Neural progenitor cell (in vitro differentiated cells): ENCODE measurements at regions not wholly inside any gene's neighbourhood (a gene's known extent, or its start where the extent isn't known, plus 50 kb on each side); places are given as distances from the start of the nearest gene placed in this dataset.

Experiments
- DNase-seq: peaks from one replicate; pipeline ENCODE4 v3.0.0-alpha.2; 2016; ENCODE audit warnings: low spot score
- H2AFZ ChIP-seq: fragments of 200-600 bp; sonication (generic); replicated peaks from 2 replicates; pipeline ENCODE4 v1.6.1; 2016; ENCODE audit warnings: antibody characterized with exemption
- H3F3A ChIP-seq: fragments of 200-600 bp; sonication (generic); 2 replicates; pipeline ENCODE4 v1.6.1; 2016; ENCODE audit warnings: antibody characterized with exemption, low read depth
- H3K27ac ChIP-seq: fragments of 200-600 bp; sonication (generic); 2 replicates; pipeline ENCODE4 v1.5.1; 2016; ENCODE audit warnings: mild to moderate bottlenecking
- H3K27me3 ChIP-seq: fragments of 200-600 bp; sonication (generic); 2 replicates; pipeline ENCODE4 v1.6.1; 2016; ENCODE audit warnings: mild to moderate bottlenecking, moderate library complexity
- H3K36me3 ChIP-seq: fragments of 200-600 bp; sonication (generic); 2 replicates; pipeline ENCODE4 v1.5.1; 2016
- H3K4me1 ChIP-seq: fragments of 200-600 bp; sonication (generic); 2 replicates; pipeline ENCODE4 v1.6.1; 2016; ENCODE audit warnings: mixed run types
- H3K4me2 ChIP-seq: fragments of 200-600 bp; sonication (generic); 2 replicates; pipeline ENCODE4 v1.6.1; 2016
- H3K4me3 ChIP-seq: fragments of 200-600 bp; sonication (generic); 2 replicates; pipeline ENCODE4 v1.5.1; 2016
- H3K79me2 ChIP-seq: fragments of 200-600 bp; sonication (generic); 2 replicates; pipeline ENCODE4 v1.6.1; 2016; ENCODE audit warnings: low read depth
- H3K9ac ChIP-seq: fragments of 200-600 bp; sonication (generic); 2 replicates; pipeline ENCODE4 v1.6.1; 2016
- H3K9me3 ChIP-seq: fragments of 200-600 bp; sonication (generic); 2 replicates; pipeline ENCODE4 v1.5.1; 2016; ENCODE audit warnings: low read depth
- H4K20me1 ChIP-seq: fragments of 200-600 bp; sonication (generic); 2 replicates; pipeline ENCODE4 v1.6.1; 2016; ENCODE audit warnings: low read depth
- H3K27ac Mint-ChIP-seq: 3 replicates; pipeline ENCODE4 v1.8.0; 2021; ENCODE audit warnings: mixed read lengths
- H3K27me3 Mint-ChIP-seq: 2 replicates; pipeline ENCODE4 v1.8.0; 2022; ENCODE audit warnings: low read depth, mild to moderate bottlenecking, inconsistent platforms, moderate library complexity, mixed read lengths; ENCODE audit not compliant: insufficient read depth
- H3K36me3 Mint-ChIP-seq: 3 replicates; pipeline ENCODE4 v1.8.0; 2021; ENCODE audit warnings: mixed read lengths
- H3K4me1 Mint-ChIP-seq: 3 replicates; pipeline ENCODE4 v1.8.0; 2021; ENCODE audit warnings: mixed read lengths
- H3K4me3 Mint-ChIP-seq: 3 replicates; pipeline ENCODE4 v1.8.0; 2021; ENCODE audit warnings: mild to moderate bottlenecking, moderate library complexity, mixed read lengths
- H3K9me3 Mint-ChIP-seq: 3 replicates; pipeline ENCODE4 v1.8.0; 2020; ENCODE audit warnings: mixed read lengths
- EZH2 ChIP-seq: fragments of 200-600 bp; sonication (generic); IDR thresholded peaks from 2 replicates; pipeline ENCODE4 v1.6.1; 2017; ENCODE audit warnings: antibody characterized with exemption, mild to moderate bottlenecking, moderate library complexity
- EZH2phosphoT487 ChIP-seq: fragments of 200-600 bp; sonication (generic); IDR thresholded peaks from 2 replicates; pipeline ENCODE4 v1.6.1; 2017; ENCODE audit warnings: antibody characterized with exemption
- TF ChIP-seq, protein P1 (sequence below): fragments of 200-600 bp; sonication (generic); IDR thresholded peaks from 2 replicates; pipeline ENCODE4 v1.5.1; 2017; ENCODE audit warnings: antibody characterized with exemption, mild to moderate bottlenecking

- Mint-ChIP-seq H3K9me3 (no peaks in the 10 kb centered on the region), H3K4me1 (no peaks in the 10 kb centered on the region), H3K4me3 (no peak overlapping the region), H3K27me3 (no peaks in the 10 kb centered on the region), H3K36me3 (no peaks in the 10 kb centered on the region), H3K27ac (no peak overlapping the region)
- H3K4me2 ChIP-seq = no peak overlapping the region
- no peaks in the 10 kb centered on the region for H3K4me1 ChIP-seq
- H3K27ac ChIP-seq = no peak overlapping the region
- no peaks in the 10 kb centered on the region for H3K27me3 ChIP-seq
- no peak overlapping the region for H3K9ac ChIP-seq
- TF ChIP-seq, protein P1, sequence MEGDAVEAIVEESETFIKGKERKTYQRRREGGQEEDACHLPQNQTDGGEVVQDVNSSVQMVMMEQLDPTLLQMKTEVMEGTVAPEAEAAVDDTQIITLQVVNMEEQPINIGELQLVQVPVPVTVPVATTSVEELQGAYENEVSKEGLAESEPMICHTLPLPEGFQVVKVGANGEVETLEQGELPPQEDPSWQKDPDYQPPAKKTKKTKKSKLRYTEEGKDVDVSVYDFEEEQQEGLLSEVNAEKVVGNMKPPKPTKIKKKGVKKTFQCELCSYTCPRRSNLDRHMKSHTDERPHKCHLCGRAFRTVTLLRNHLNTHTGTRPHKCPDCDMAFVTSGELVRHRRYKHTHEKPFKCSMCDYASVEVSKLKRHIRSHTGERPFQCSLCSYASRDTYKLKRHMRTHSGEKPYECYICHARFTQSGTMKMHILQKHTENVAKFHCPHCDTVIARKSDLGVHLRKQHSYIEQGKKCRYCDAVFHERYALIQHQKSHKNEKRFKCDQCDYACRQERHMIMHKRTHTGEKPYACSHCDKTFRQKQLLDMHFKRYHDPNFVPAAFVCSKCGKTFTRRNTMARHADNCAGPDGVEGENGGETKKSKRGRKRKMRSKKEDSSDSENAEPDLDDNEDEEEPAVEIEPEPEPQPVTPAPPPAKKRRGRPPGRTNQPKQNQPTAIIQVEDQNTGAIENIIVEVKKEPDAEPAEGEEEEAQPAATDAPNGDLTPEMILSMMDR = no peak
- H4K20me1 ChIP-seq = no peaks in the 10 kb centered on the region
- no peaks in the 10 kb centered on the region for H3K36me3 ChIP-seq
- DNase-seq = no peak
- H2AFZ ChIP-seq = no peak overlapping the region
- H3K79me2 ChIP-seq = no peaks in the 10 kb centered on the region
- no peaks in the 10 kb centered on the region for H3K9me3 ChIP-seq
- H3F3A ChIP-seq = no peaks in the 10 kb centered on the region
- no peak overlapping the region for H3K4me3 ChIP-seq
Observed at GRCh38 chr13:54852831-54853230, 1824.2 kb downstream of the OLFM4 start.

DNA sequence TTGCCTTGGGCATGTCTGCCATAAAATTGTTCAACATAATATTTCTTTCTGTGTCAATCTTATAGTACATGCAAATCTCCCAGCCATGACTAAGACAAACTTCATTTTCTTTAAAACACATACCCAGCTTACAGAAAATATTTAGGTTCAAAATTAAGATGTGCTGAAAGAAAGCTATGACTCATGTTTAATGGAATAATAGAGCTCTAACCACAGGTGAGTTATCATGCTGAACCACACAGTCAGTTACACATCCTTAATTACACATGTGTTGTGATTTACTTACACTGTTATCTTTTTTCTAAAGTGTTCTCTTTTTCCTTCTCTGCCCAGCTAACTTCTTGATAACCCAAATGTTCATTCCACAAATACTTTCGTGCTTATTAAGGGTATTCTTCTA lies 1831.2 kb downstream of the OLFM4 start:
- H3K36me3 ChIP-seq = no peaks in the 10 kb centered on the region
- no peak for TF ChIP-seq EZH2phosphoT487
- no peak for TF ChIP-seq EZH2
- TF ChIP-seq, protein P1 = no peak
- no peaks in the 10 kb centered on the region for H3K27me3 ChIP-seq
- Mint-ChIP-seq H3K27me3 (no peaks in the 10 kb centered on the region), H3K4me1 (no peaks in the 10 kb centered on the region), H3K27ac (no peak overlapping the region), H3K9me3 (no peaks in the 10 kb centered on the region), H3K4me3 (no peak overlapping the region), H3K36me3 (no peaks in the 10 kb centered on the region)
- no peaks in the 10 kb centered on the region for H3K9me3 ChIP-seq
- H3K4me1 ChIP-seq = no peaks in the 10 kb centered on the region
- H3K4me2 ChIP-seq = no peak overlapping the region
- H3K9ac ChIP-seq = no peak overlapping the region
- no peak overlapping the region for H3K4me3 ChIP-seq
- no peak for DNase-seq
- no peak overlapping the region for H3K27ac ChIP-seq
- H4K20me1 ChIP-seq = no peaks in the 10 kb centered on the region
- H3K79me2 ChIP-seq = no peaks in the 10 kb centered on the region
- no peak overlapping the region for H2AFZ ChIP-seq
- no peaks in the 10 kb centered on the region for H3F3A ChIP-seq

DNA sequence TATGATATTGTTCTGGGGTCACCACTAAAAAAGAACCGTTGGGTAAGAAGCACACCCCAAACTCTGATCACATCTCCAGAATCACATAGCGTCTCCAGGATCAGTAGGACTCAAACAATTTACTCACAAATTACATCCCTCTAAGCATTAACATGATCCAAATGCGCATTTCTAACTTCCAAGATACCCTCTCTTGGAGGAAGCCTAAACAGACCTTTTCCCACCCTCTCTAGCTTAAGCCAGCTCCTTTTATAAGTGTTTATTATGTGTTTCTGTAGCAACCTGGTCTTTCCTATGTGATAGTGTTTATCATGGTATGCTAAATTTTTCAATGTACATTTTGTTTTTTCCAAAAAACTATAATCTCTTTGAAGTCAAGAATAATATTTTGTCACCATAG lies 1846.5 kb downstream of the OLFM4 start:
- TF ChIP-seq, protein P1 = no peak
- TF ChIP-seq EZH2phosphoT487 (no peak), EZH2 (no peak)
- Mint-ChIP-seq H3K4me3 (no peak overlapping the region), H3K27ac (no peak overlapping the region), H3K36me3 (no peaks in the 10 kb centered on the region), H3K9me3 (no peaks in the 10 kb centered on the region), H3K27me3 (no peaks in the 10 kb centered on the region), H3K4me1 (no peaks in the 10 kb centered on the region)
- Histone ChIP-seq H3K9ac (no peak overlapping the region), H3K79me2 (no peaks in the 10 kb centered on the region), H3K27ac (no peak overlapping the region), H4K20me1 (no peaks in the 10 kb centered on the region), H3K4me1 (no peaks in the 10 kb centered on the region), H3K9me3 (no peaks in the 10 kb centered on the region), H3K4me3 (no peak overlapping the region), H3K27me3 (no peaks in the 10 kb centered on the region), H3K36me3 (no peaks in the 10 kb centered on the region), H2AFZ (no peak overlapping the region), H3F3A (no peaks in the 10 kb centered on the region), H3K4me2 (no peak overlapping the region)
- no peak for DNase-seq

- Histone ChIP-seq H3K79me2 (no peaks in the 10 kb centered on the region), H3K27ac (no peak overlapping the region), H2AFZ (no peak overlapping the region), H3K27me3 (no peaks in the 10 kb centered on the region), H4K20me1 (no peaks in the 10 kb centered on the region), H3F3A (no peaks in the 10 kb centered on the region), H3K9ac (no peak overlapping the region), H3K36me3 (no peaks in the 10 kb centered on the region), H3K9me3 (no peaks in the 10 kb centered on the region), H3K4me1 (no peaks in the 10 kb centered on the region), H3K4me3 (no peak overlapping the region), H3K4me2 (no peak overlapping the region)
- Mint-ChIP-seq H3K9me3 (no peaks in the 10 kb centered on the region), H3K27me3 (peaks cover 2% of the 10 kb centered on the region), H3K4me3 (no peak overlapping the region), H3K4me1 (no peaks in the 10 kb centered on the region), H3K36me3 (no peaks in the 10 kb centered on the region), H3K27ac (no peak overlapping the region)
- TF ChIP-seq EZH2phosphoT487 (no peak), EZH2 (no peak)
- TF ChIP-seq, protein P1 = no peak
- DNase-seq = no peak
Observed at GRCh38 chr13:54879036-54879435, 1850.4 kb downstream of the OLFM4 start.
